Suprapubic skin (tissue), 3 donors: ENCODE measurements at regions not wholly inside any gene's neighbourhood (a gene's known extent, or its start where the extent isn't known, plus 50 kb on each side); places are given as distances from the start of the nearest gene placed in this dataset.

Experiments used
- EP300 ChIP-seq: sonication (generic); formaldehyde crosslinking; IDR thresholded peaks from one replicate; pipeline ENCODE4 v1.6.1; 2017; ENCODE audit warnings: antibody characterized with exemption
- POLR2A ChIP-seq, 2 donors: fragments of 450-650 bp; IDR thresholded peaks; one replicate each; pipeline ENCODE4 v1.6.1; 2017; ENCODE audit warnings: antibody characterized with exemption in 2 of 2, mild to moderate bottlenecking in 2 of 2, moderate library complexity in 2 of 2
- TF ChIP-seq, protein P1 (sequence below), 2 donors: fragments of 200-600 bp in 1 of 2; fragments of 450-650 bp in 1 of 2; sonication (generic) in 1 of 2; IDR thresholded peaks; one replicate each; pipeline ENCODE4 v1.5.1; 2016 to 2019; ENCODE audit warnings: antibody characterized with exemption in 2 of 2, mild to moderate bottlenecking in 1 of 2, moderate library complexity in 1 of 2

DNA sequence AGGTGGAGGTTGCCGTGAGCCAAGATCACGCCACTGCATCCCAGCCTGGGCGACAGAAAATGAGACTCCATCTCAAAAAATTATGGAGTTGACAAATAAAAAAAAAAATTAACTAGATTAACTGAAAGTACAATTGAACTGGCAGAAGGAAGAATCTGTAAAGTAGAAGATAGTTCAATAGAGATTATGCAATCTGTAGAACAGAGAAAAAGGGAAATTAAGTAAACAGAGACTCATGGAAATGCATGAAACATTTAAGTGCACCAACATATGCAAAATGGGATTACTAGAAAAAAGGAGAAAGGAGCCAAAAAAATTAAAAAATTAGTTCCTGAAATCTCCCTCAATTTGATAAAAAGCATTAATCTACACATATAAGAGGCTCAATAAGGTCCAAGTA, 188.8 kb upstream of the KHDRBS2 start:
- TF ChIP-seq, protein P1, sequence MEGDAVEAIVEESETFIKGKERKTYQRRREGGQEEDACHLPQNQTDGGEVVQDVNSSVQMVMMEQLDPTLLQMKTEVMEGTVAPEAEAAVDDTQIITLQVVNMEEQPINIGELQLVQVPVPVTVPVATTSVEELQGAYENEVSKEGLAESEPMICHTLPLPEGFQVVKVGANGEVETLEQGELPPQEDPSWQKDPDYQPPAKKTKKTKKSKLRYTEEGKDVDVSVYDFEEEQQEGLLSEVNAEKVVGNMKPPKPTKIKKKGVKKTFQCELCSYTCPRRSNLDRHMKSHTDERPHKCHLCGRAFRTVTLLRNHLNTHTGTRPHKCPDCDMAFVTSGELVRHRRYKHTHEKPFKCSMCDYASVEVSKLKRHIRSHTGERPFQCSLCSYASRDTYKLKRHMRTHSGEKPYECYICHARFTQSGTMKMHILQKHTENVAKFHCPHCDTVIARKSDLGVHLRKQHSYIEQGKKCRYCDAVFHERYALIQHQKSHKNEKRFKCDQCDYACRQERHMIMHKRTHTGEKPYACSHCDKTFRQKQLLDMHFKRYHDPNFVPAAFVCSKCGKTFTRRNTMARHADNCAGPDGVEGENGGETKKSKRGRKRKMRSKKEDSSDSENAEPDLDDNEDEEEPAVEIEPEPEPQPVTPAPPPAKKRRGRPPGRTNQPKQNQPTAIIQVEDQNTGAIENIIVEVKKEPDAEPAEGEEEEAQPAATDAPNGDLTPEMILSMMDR (IDR thresholded peaks at IDR 0.05) = no peak
- no peak for TF ChIP-seq EP300
- TF ChIP-seq POLR2A (IDR thresholded peaks at IDR 0.05) = no peak
